TTC549 (cell line): ENCODE measurements at regions not wholly inside any gene's neighbourhood (a gene's known extent, or its start where the extent isn't known, plus 50 kb on each side); places are given as distances from the start of the nearest gene placed in this dataset.

Experiments
- FAIRE-seq: peaks from 2 replicates; lab custom pipeline; 2012; peaks lifted over from hg19 to GRCh38; lab: Jason Lieb, UNC

GRCh38 chr6:139625998-139626975 lies 251.8 kb upstream of the CITED2 start:
- no peak for FAIRE-seq

GRCh38 chr6:139625081-139625939 lies 250.9 kb upstream of the CITED2 start:
- FAIRE-seq, result no peak

- no peak for FAIRE-seq
These were observed 248.9 kb upstream of the CITED2 start for GRCh38 chr6:139623372-139623771.

GRCh38 chr6:139613496-139613895 lies 239.0 kb upstream of the CITED2 start:
- FAIRE-seq, result no peak

- no peak for FAIRE-seq
These were observed 237.7 kb upstream of the CITED2 start for GRCh38 chr6:139612135-139612465.

GRCh38 chr6:139611327-139612134 lies 237.1 kb upstream of the CITED2 start:
- FAIRE-seq, result no peak

- no peak for FAIRE-seq
These were observed 234.2 kb upstream of the CITED2 start for GRCh38 chr6:139608466-139609261.

- FAIRE-seq, result no peak
These were observed 230.9 kb upstream of the CITED2 start for GRCh38 chr6:139605350-139605749.

- no peak for FAIRE-seq
These were observed 229.1 kb upstream of the CITED2 start for GRCh38 chr6:139603581-139603980.

- no peak for FAIRE-seq
These were observed 228.1 kb upstream of the CITED2 start for GRCh38 chr6:139602577-139602976.

GRCh38 chr6:139600919-139601475 lies 226.5 kb upstream of the CITED2 start:
- no peak for FAIRE-seq

GRCh38 chr6:139600343-139600742 lies 225.9 kb upstream of the CITED2 start:
- no peak for FAIRE-seq

- FAIRE-seq, result no peak
These were observed 223.6 kb upstream of the CITED2 start for GRCh38 chr6:139597771-139598755.

- FAIRE-seq, result no peak
These were observed 222.8 kb upstream of the CITED2 start for GRCh38 chr6:139597087-139597763.

- FAIRE-seq, result no peak
These were observed 220.7 kb upstream of the CITED2 start for GRCh38 chr6:139595183-139595582.

- no peak for FAIRE-seq
These were observed 220.0 kb upstream of the CITED2 start for GRCh38 chr6:139594333-139594965.

GRCh38 chr6:139593081-139593480 lies 218.6 kb upstream of the CITED2 start:
- FAIRE-seq, result no peak

GRCh38 chr6:139592011-139592410 lies 217.6 kb upstream of the CITED2 start:
- no peak for FAIRE-seq
